Naive B cell (primary cell): ENCODE measurements at regions not wholly inside any gene's neighbourhood (a gene's known extent, or its start where the extent isn't known, plus 50 kb on each side); places are given as distances from the start of the nearest gene placed in this dataset.
A peak's percentile ranks its signal among the peaks of the same experiment; 100 is the strongest.
"Not testable (repeated sequence)": the region's sequence is repeated elsewhere in the genome, so short reads cannot be mapped to it uniquely, and the experiment has no call there.

Source experiments
- ATAC-seq, 2 donors: fragments of 150-1000 bp; cut with Tn5 transposase; 2 replicates each; pipeline ENCODE4 v1.10.0; 2021; ENCODE audit warnings: low read depth in 2 of 2, mild to moderate bottlenecking in 2 of 2, moderate library complexity in 2 of 2
- DNase-seq: peaks from one replicate; pipeline ENCODE4 v3.0.0; 2022
- H3K27ac Mint-ChIP-seq, 6 donors: one replicate each; pipeline ENCODE4 v1.8.0; 2020 to 2022; ENCODE audit warnings: mild to moderate bottlenecking in 6 of 6, mixed read lengths in 6 of 6, moderate library complexity in 5 of 6, inconsistent platforms in 2 of 6
- H3K27me3 Mint-ChIP-seq, 3 donors: one replicate each; pipeline ENCODE4 v1.8.0; 2021 to 2022; ENCODE audit warnings: mixed read lengths in 3 of 3, mild to moderate bottlenecking in 1 of 3
- H3K36me3 Mint-ChIP-seq, 2 donors: one replicate each; pipeline ENCODE4 v1.8.0; 2020 to 2022; ENCODE audit warnings: mixed read lengths in 2 of 2, inconsistent platforms in 1 of 2, mild to moderate bottlenecking in 1 of 2
- H3K4me1 Mint-ChIP-seq, 3 donors: one replicate each; pipeline ENCODE4 v1.8.0; 2020 to 2022; ENCODE audit warnings: mixed read lengths in 3 of 3, inconsistent platforms in 1 of 3, mild to moderate bottlenecking in 1 of 3, moderate library complexity in 1 of 3
- H3K4me3 Mint-ChIP-seq, 8 donors: one replicate each; pipeline ENCODE4 v1.8.0; 2020 to 2022; ENCODE audit warnings: mild to moderate bottlenecking in 8 of 8, mixed read lengths in 8 of 8, moderate library complexity in 8 of 8, inconsistent platforms in 2 of 8
- H3K9me3 Mint-ChIP-seq, 7 donors: one replicate each; pipeline ENCODE4 v1.8.0; 2020 to 2022; ENCODE audit warnings: mixed read lengths in 7 of 7, mild to moderate bottlenecking in 5 of 7, inconsistent platforms in 2 of 7, moderate library complexity in 1 of 7

DNA sequence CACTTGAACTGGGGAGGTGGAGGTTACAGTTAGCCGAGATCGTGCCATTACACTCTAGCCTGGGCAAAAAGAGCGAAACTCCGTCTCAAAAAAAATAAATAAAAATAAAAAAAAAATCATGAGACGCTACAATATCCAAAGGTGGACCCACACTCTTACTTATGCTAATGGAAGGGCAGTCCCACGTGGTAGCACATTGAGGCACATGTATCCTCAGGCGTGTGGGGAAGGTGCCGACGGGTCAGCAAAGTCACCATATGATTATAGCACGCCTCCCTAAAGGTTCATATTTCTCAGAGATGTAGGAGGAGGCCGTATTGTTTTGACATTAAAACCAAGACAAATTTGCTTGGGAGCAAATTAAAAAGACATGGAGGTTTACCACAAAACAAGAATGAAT lies 201.6 kb downstream of the LRRC70 start:
- Mint-ChIP-seq H3K4me1 (peaks cover 0 to 5% (median 4%) of the 10 kb centered on the region in 3 donors), H3K9me3 (peaks cover 0 to 5% (median 2%) of the 10 kb centered on the region in 7 donors), H3K4me3 (no peak overlapping the region), H3K27me3 (peaks cover 0 to 3% (median 0%) of the 10 kb centered on the region in 3 donors), H3K36me3 (no peaks in the 10 kb centered on the region), H3K27ac (no peak overlapping the region)
- ATAC-seq (no peak), DNase-seq (no peak)

DNA sequence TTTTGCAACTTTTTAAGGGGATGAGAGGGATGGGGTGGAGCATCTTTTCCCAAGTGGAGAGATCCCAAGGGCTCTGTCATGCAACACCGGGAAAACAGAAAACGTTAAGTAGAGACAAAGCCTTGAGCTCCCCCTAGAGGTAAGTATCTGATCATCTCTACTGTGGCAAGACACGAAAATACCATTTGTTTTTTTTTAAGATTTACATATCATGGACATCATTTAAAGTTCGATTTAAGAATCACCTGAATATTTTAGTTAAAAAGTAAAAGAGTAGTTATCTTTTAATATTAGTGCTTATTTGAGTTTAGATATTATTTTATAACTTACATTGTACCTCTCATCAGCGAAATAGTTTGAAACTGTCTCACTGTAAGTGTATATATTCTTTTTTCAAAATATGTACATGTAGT lies 200.4 kb downstream of the LRRC70 start:
- peaks cover 0 to 3% (median 0%) of the 10 kb centered on the region in 3 donors for H3K27me3 Mint-ChIP-seq
- ATAC-seq = no peak
- peak overlapping the region in 1 of 6 donors; percentile 28 for H3K27ac Mint-ChIP-seq
- peaks cover 0 to 3% (median 0%) of the 10 kb centered on the region in 7 donors for H3K9me3 Mint-ChIP-seq
- H3K4me1 Mint-ChIP-seq = peaks cover 0 to 5% (median 4%) of the 10 kb centered on the region in 3 donors
- peak; percentile 14 for DNase-seq
- no peak overlapping the region for H3K4me3 Mint-ChIP-seq
- H3K36me3 Mint-ChIP-seq = no peaks in the 10 kb centered on the region

DNA sequence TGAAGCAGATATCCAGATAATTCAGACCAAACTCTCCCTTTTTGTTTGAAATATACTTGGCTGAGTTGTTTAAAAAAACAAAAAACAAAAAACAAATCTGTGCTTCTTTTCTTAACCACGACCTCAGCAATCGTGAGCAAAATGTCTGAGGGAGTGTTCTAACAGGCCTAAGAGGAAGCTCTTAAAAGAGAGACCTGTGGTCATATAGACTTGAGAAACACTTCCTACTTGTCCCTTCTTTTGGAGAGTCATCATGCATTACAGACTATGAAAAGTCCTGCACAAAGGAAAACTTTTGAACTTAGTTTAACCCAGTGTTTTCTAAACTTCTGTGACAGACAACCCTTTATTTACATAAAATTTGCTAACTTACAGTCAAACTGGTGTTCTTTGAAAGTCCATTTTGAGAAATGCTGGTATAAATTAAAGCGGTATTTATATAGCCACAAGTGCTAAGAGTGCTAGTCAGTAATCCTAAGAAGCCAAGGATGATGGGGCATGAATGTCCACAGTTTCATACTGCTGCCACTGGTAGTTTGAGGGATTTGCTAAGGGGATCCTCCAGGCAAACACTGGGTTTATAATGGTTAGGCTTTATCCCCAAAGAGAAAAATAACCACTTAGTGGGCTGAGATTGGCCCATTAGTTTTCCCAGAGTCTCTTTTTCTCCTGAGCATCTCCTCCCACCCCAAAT lies 199.8 kb downstream of the LRRC70 start:
- no peak for DNase-seq
- peaks cover 0 to 3% (median 0%) of the 10 kb centered on the region in 3 donors for H3K27me3 Mint-ChIP-seq

DNA sequence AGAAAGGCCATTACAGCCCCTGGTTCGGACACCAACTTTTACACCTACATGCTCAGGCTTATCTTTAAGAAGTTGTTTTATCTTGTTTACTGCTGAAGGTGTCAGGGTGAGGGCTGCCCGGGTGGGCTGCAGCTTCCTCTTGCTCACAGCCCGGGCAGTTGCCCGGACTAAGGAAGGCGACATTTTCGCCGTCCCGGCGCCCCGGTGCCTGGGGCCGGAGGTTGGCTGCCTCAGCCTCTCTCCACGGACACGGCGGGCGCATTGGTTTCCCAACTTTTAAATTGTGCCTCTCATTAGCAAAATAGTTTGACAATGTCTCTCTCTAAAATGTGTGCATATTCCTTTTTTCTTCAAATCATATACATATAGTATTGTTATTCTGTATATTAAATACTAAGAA lies 198.5 kb downstream of the LRRC70 start:
- not testable (repeated sequence) for ATAC-seq, H3K27ac Mint-ChIP-seq, H3K9me3 Mint-ChIP-seq, DNase-seq, H3K4me1 Mint-ChIP-seq, H3K36me3 Mint-ChIP-seq, H3K27me3 Mint-ChIP-seq, H3K4me3 Mint-ChIP-seq

More for the DNA sequence above, 199.8 kb downstream of the LRRC70 start:
- H3K4me1 Mint-ChIP-seq = peaks cover 0 to 5% (median 2%) of the 10 kb centered on the region in 3 donors
- no peaks in the 10 kb centered on the region for H3K36me3 Mint-ChIP-seq
- no peak overlapping the region for H3K4me3 Mint-ChIP-seq
- no peaks in the 10 kb centered on the region for H3K9me3 Mint-ChIP-seq
- H3K27ac Mint-ChIP-seq = no peak overlapping the region
- no peak for ATAC-seq

DNA sequence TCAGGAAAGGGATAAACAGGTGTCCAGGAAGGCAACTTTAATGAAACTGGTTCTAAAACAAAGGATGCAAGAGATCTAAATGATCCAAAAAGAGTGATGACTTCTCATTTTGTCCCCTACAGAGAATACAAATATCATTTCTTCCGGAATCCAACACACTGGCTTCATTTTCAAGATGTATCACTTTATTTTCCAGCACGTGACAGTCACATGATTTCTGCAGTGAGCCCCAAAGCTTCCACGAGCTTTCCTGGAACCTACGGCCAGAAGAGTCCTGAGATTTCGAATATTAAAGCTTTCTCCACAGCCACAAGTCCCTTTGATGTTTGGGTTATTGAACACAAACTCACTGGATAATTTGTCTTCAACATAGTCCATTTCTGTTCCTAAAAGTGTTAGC lies 198.0 kb downstream of the LRRC70 start:
- H3K36me3 Mint-ChIP-seq, H3K9me3 Mint-ChIP-seq, H3K27ac Mint-ChIP-seq, H3K4me3 Mint-ChIP-seq, H3K27me3 Mint-ChIP-seq, H3K4me1 Mint-ChIP-seq, DNase-seq, ATAC-seq: not testable (repeated sequence)

DNA sequence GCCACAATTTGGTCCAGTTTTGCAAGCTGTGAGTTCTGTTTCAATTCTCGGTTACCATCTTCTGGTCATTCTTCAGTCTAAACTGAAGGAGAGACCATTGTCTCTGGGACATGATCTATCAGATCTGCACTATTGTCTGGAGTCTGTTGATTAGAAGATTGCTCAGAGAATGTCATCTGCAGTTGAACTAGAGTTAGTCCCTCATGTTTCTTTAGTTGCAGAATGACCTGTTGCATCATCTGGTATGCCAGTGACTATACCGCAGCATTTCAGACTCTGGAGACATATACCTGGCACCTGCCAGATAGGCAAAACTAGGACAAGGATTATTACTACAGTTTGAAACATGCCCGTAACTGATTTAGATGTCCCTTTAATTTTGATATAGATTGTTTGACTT lies 194.8 kb downstream of the LRRC70 start:
- DNase-seq = no peak
- no peaks in the 10 kb centered on the region for H3K36me3 Mint-ChIP-seq
- peaks cover 0 to 4% (median 0%) of the 10 kb centered on the region in 7 donors for H3K9me3 Mint-ChIP-seq
- no peak for ATAC-seq
- H3K27ac Mint-ChIP-seq = no peak overlapping the region
- no peaks in the 10 kb centered on the region for H3K4me1 Mint-ChIP-seq
- no peaks in the 10 kb centered on the region for H3K27me3 Mint-ChIP-seq
- no peak overlapping the region for H3K4me3 Mint-ChIP-seq

DNA sequence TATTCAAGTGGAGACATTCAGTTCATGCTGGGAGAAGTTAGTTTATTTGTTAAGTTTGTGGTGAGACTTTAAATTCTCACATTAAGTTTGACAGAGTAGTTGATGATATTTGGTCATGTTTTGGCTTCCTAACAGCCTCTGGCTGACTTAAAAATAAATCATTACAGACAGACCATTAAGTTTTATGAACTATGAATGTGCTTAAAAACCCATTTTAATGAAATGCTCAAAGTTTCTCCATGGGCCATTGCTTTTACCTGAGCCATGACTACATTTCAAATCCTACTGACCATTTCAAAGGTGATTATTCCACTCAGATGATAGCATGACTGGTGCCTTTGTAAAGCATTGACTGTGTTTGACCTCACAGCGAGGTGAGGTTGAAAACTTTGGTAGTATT lies 192.7 kb downstream of the LRRC70 start:
- Mint-ChIP-seq H3K36me3 (no peaks in the 10 kb centered on the region), H3K4me3 (no peak overlapping the region), H3K27me3 (no peaks in the 10 kb centered on the region), H3K9me3 (peaks cover 0 to 4% (median 0%) of the 10 kb centered on the region in 7 donors), H3K4me1 (no peaks in the 10 kb centered on the region), H3K27ac (no peak overlapping the region)
- ATAC-seq = no peak
- DNase-seq = no peak

DNA sequence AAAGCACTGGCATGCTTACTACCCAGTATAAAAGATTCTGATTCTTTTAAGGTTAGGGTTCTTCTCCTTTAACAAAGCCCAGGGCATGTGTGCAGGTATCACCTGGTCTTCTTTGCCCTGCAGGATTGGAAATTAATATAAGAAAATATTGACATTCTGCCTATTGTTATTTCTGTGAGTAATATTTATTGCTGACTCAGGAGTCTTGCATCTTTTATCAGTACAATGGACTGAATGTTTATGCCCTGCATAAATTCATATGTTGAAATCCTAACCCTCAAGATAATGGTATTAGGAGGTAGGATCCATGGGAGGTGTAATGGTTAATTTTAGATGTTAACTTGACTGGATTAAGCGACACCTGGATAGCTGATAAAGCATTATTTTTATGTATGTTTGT lies 189.0 kb downstream of the LRRC70 start:
- H3K27ac Mint-ChIP-seq = no peak overlapping the region
- H3K4me3 Mint-ChIP-seq = no peak overlapping the region
- DNase-seq = no peak
- no peaks in the 10 kb centered on the region for H3K36me3 Mint-ChIP-seq
- H3K9me3 Mint-ChIP-seq = peaks cover 0 to 4% (median 0%) of the 10 kb centered on the region in 7 donors
- peaks cover 2% of the 10 kb centered on the region in 3 donors for H3K4me1 Mint-ChIP-seq
- no peaks in the 10 kb centered on the region for H3K27me3 Mint-ChIP-seq
- no peak for ATAC-seq

DNA sequence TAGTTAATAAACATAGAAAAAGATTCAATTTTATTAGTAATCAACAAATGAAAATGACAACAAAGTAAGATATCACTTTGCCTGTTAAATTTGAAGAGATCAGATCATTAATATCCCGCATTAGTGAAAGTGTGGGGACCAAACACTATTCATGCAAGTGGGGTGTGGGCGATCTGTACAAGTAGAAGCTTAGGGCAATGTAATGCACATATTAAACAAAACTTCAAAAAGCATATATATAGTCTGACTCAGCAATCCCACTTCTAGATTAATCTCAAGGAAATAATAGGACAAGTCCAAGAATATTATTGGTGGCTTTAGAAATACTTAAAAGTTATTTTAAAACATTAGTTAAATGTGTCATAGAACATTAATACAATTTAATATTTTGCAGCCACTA lies 188.5 kb downstream of the LRRC70 start:
- peaks cover 0 to 4% (median 0%) of the 10 kb centered on the region in 7 donors for H3K9me3 Mint-ChIP-seq
- H3K36me3 Mint-ChIP-seq = no peaks in the 10 kb centered on the region
- H3K4me1 Mint-ChIP-seq = peaks cover 4 to 8% (median 7%) of the 10 kb centered on the region in 3 donors
- H3K27ac Mint-ChIP-seq = no peak overlapping the region
- no peak for ATAC-seq
- H3K4me3 Mint-ChIP-seq = no peak overlapping the region
- no peaks in the 10 kb centered on the region for H3K27me3 Mint-ChIP-seq
- no peak for DNase-seq

DNA sequence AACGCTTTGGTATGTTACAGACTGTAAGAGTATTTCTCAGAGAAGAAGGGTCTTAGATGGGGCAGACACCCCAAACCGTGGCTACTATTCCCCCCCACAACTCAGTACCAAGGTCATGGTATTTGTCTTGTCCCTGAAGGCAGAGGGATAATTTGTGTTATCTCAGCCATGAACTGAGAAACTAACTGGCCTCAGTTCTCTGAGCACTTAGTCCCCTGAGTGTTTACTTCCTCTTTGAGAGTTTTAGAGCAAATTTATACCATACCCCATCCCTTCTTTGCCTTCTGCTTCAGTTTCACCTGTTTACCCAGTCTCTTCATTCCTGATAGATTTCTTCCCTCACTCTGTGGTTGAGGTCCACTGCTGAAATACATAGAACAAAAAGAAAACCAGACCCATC lies 183.9 kb downstream of the LRRC70 start:
- H3K4me1 Mint-ChIP-seq = peaks cover 4 to 13% (median 7%) of the 10 kb centered on the region in 3 donors
- DNase-seq (peak; percentile 3), ATAC-seq (peak; percentile 45 to 61)
- H3K27ac Mint-ChIP-seq = peak overlapping the region in 1 of 6 donors; percentile 39
- no peak overlapping the region for H3K4me3 Mint-ChIP-seq
- H3K9me3 Mint-ChIP-seq = peaks cover 0 to 7% (median 0%) of the 10 kb centered on the region in 7 donors
- H3K36me3 Mint-ChIP-seq = no peaks in the 10 kb centered on the region
- H3K27me3 Mint-ChIP-seq = no peaks in the 10 kb centered on the region

DNA sequence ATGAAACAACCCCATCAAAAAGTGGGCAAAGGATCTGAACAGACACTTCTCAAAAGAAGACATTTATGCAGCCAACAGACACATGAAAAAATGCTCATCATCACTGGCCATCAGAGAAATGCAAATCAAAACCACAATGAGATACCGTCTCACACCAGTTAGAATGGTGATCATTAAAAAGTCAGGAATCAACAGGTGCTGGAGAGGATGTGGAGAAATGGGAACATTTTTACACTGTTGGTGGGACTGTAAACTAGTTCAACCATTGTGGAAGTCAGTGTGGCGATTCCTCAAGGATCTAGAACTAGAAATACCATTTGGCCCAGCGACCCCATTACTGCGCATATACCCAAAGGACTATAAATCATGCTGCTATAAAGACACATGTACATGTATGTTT lies 179.1 kb downstream of the LRRC70 start:
- ATAC-seq, H3K36me3 Mint-ChIP-seq, H3K4me3 Mint-ChIP-seq, H3K27me3 Mint-ChIP-seq, DNase-seq: not testable (repeated sequence)
- Mint-ChIP-seq H3K4me1 (peaks cover 2 to 11% (median 6%) of the 10 kb centered on the region in 3 donors), H3K27ac (peak overlapping the region in 1 of 6 donors; percentile 33), H3K9me3 (peaks cover 2 to 13% (median 10%) of the 10 kb centered on the region in 7 donors)

DNA sequence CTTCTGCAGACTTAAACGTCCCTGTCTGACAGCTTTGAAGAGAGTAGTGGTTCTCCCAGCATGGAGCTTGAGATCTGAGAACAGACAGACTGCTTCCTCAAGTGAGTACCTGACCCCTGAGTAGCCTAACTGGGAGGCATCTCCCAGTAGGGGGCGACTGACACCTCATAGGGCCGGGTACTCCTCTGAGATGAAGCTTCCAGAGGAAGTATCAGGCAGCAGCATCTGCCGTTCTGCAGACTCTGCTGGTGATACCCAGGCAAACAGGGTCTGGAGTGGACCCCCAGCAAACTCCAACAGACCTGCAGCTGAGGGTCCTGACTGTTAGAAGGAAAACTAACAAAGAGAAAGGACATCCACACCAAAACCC lies 174.4 kb downstream of the LRRC70 start:
- not testable (repeated sequence) for H3K27ac Mint-ChIP-seq, DNase-seq, H3K4me3 Mint-ChIP-seq, ATAC-seq, H3K4me1 Mint-ChIP-seq, H3K36me3 Mint-ChIP-seq
- peaks cover 4 to 26% (median 7%) of the 10 kb centered on the region in 7 donors for H3K9me3 Mint-ChIP-seq
- H3K27me3 Mint-ChIP-seq = peaks cover 0 to 12% (median 8%) of the 10 kb centered on the region in 3 donors

DNA sequence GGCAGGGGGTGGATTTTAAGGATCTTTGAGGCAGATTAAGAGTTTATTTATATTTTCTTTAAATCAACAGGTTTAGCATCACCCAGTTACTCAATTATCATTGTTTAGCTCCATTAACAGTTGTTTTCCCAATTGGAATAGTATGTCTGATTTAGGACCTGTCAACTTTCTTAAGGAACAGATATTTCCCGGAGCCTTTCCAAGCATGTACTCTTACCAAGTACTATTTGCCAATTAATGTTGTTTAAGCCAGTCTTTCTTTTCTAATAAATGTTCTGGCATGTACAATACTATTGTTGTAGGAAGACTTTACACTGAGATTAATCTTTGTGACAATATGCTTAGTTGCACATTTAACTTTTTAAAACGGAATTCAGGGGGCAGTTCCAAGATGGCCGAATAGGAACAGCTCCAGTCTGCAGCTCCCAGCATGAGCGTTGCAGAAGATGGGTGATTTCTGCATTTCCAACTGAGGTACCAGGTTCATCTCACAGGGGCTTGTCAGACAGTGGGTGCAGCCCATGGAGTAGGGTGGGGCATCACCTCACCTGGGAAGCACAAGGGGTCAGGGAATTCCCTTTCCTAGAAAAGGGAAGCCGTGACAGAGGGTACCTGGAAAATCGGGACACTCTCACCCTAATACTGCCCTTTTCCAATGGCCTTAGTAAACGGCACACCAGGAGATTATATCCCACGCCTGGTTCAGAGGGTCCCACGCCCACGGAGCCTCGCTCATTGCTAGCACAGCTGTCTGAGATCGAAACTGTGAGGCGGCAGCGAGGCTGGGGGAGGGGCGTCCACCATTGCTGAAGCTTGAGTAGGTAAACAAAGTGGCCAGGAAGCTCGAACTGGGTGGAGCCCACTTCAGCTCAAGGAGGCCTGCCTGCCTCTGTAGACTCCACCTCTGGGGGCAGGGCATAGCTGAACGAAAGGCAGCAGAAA lies 173.7 kb downstream of the LRRC70 start:
- H3K27ac Mint-ChIP-seq, DNase-seq, ATAC-seq, H3K4me3 Mint-ChIP-seq, H3K36me3 Mint-ChIP-seq, H3K4me1 Mint-ChIP-seq: not testable (repeated sequence)
- Mint-ChIP-seq H3K27me3 (peaks cover 0 to 12% (median 8%) of the 10 kb centered on the region in 3 donors), H3K9me3 (peaks cover 2 to 26% (median 5%) of the 10 kb centered on the region in 7 donors)

DNA sequence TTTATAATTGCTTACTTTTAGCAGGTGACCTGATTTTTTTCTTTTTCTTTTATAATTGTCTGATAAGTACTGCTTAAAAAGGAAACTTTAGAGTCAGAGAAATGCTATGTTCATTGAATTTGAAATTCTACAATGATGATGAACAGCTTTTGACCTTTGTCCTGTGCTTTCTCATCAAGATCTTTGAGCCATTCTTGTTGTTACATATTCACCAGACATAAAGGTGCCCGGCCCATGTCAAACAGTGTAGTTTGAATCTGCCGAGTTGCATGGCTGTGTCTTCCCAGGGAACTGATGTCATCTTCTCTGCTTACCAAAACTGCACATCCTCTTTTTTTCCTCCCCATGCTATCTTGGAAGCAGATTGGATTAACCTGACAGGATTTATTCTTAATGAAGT lies 163.6 kb downstream of the LRRC70 start:
- no peaks in the 10 kb centered on the region for H3K36me3 Mint-ChIP-seq
- no peak overlapping the region for H3K27ac Mint-ChIP-seq
- H3K4me1 Mint-ChIP-seq = no peaks in the 10 kb centered on the region
- ATAC-seq (no peak), DNase-seq (no peak)
- H3K27me3 Mint-ChIP-seq = peaks cover 0 to 9% (median 4%) of the 10 kb centered on the region in 3 donors
- H3K4me3 Mint-ChIP-seq = no peak overlapping the region
- no peaks in the 10 kb centered on the region for H3K9me3 Mint-ChIP-seq
